ENCODE measurements at regions not wholly inside any gene's neighbourhood (a gene's known extent, or its start where the extent isn't known, plus 50 kb on each side); places are given as distances from the start of the nearest gene placed in this dataset.

GRCh38 chr10:28250782-28251181 lies 52.1 kb downstream of the MPP7 start:
- DNase-seq: peak; percentile 7

GRCh38 chr10:28250358-28250757 lies 52.5 kb downstream of the MPP7 start:
- DNase-seq: no peak

DNA sequence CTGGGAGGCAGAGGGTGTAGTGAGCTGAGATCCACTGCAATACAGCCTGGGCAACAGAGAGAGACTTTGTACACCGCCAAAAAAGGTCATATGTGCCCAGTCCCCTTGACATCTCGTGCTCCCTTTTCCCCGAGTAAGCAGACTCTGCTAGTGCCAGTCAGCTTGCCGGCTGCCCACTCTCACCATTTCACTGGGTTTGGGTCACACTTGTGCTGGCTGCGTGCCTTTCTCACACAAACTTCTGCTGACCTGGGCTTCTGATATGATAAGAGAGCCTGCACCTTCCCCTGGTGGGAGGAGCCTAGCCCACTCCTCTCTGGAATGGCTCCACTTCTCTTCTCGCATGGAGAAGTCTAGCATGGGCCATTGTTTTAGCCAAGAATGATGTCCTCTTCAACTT lies 53.4 kb downstream of the MPP7 start:
- DNase-seq: no peak

- no peak for DNase-seq
Measured at GRCh38 chr10:28248092-28248491, 54.8 kb downstream of the MPP7 start.

GRCh38 chr10:28246023-28246422 lies 56.8 kb downstream of the MPP7 start:
- DNase-seq: no peak

DNA sequence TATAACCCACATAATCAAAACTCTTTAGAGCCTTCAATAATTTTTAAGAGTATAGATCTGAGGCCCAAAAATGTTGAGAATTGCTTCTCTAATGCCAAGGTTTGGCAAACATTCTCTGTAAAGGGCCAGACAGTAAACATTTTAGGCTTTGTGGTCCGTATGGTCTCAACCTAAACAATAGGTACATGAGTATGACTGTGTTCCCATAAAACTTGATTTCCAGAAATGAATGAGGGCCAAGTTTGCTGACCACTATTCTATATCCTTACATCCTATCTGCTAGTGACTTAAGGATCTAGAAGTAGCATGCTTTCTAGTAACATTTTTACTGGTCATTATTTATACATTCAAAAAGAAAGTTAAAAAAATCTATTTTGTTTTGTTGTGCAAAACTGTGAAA lies 58.9 kb downstream of the MPP7 start:
- DNase-seq: no peak

DNA sequence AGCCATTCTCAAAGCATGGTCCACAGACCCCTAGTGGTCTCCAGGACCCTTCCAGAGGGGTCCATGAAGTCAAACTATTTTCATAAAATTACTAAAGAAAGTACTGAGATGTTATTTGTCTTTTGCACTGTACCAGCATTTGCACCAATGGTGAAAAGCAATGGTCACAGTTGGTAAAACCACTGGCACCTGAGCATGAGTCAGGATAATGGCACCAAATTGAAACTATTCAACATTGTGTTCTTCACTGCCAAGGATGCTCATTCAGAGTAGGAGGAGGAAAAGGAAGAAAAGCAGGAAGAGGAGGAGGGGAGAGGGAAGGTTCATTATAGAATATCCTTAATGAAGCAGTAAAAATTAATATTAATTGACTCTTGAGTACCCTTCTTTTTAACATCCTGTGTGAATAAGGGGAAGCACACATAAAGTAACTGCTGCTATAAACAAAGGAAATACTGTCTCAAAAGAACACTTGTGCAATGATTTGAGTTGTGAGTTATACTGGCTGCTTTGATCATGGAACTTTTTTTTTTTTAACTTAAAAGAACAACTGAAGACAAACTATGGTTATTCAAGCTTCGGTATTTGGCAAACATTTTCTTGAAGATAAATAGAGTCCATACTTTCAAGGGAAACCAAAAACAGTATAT lies 60.2 kb downstream of the MPP7 start:
- no peak for DNase-seq

- DNase-seq: peak; percentile 24
Measured at GRCh38 chr10:28241741-28242399, 61.0 kb downstream of the MPP7 start.

- DNase-seq: no peak
Measured at GRCh38 chr10:28240400-28240799, 62.5 kb downstream of the MPP7 start.

GRCh38 chr10:28236591-28236990 lies 66.3 kb downstream of the MPP7 start:
- no peak for DNase-seq

GRCh38 chr10:28220811-28221210 lies 82.1 kb downstream of the MPP7 start:
- DNase-seq: no peak

DNA sequence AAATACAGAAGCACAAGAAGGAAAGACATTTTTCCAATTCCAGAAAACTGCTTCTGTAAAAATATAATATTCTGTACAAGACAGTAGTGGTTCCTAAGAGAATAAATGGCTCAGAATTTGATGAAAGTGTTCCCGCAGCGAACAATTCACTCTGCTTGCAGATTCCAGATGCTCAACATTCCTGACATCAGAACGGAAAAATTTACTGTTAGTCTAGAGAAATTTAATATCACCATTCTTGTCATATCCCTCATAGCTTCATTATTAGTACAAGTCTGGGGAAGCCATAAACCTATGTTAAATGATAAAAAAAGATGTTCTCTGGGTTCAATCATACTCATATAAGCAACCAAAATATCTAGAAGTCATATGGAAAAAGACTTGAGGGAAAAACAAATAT lies 83.6 kb downstream of the MPP7 start:
- DNase-seq: no peak

DNA sequence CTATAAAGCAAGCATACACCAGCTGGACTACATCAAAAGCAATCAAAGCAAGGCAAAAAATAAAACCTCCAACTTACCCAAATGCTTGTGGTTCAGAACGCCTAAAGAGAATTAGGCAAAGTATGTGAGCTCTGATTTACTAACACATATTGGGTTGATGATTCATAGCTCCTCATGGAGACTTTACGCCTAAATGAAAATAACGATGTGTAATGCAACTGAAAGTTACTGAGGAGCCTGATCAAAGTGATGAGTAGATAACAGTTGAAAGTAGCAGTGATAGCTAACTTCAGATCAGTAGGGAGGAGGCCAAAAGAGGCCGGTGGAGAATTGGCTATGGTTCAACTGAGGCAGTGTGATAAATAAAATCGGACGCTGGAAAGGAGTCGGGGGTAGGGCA lies 85.0 kb downstream of the MPP7 start:
- DNase-seq: no peak

DNA sequence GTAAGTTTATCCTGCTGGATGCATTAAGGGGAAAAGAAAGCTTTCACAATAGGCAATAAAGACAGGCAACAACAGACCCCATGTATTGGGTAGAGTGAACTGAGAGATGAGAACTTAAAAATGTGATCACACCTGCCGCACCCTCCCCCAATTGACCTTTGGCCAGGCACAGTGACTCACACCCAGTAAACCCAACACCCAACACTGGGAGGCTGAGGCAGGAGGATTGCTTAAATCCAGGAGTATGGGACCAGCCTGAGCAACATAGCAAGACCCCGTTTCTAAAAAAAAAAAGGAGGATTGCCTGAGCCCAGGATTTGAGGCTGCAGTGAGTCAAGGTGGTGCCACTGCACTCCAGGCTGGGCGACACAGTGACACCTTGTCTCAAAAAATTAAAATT lies 86.9 kb downstream of the MPP7 start:
- DNase-seq: no peak

DNA sequence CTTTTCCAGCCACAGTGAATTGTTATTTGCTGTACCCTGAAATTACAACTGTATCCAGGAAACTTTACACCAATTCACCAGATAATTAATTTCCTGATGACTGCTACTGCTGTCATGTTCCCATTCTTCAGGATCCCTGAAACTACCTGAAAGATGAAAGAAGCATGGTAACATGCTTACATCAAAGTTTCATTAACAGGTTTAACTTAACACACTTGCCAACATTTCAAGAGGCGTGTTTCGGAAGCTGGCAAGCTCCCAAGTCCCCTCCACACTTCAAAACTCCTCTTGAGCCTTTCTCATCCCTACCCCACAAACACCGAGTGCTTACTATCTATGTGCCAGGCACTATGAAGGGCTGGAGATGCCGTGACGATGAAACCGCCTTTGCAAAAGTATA lies 88.6 kb downstream of the MPP7 start:
- DNase-seq: no peak

DNA sequence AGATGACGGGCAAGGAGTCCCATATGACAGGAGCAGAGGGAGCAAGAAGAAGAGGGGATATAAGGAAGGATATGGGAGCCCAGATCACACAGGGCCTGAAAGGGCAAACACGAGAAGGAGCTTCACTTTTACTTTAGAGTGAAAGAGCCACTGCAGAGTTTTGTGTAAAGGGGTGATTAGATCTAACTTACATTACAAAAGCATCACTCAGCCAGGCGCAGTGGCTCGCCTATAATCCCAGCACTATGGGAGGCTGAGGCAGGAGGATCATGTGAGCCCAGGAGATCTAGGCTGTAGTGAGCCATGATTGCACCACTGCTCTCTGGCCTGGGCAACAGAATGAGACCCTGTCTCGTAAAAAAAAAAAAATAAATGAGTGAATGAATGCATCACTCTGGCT lies 91.1 kb downstream of the MPP7 start:
- DNase-seq: no peak

DNA sequence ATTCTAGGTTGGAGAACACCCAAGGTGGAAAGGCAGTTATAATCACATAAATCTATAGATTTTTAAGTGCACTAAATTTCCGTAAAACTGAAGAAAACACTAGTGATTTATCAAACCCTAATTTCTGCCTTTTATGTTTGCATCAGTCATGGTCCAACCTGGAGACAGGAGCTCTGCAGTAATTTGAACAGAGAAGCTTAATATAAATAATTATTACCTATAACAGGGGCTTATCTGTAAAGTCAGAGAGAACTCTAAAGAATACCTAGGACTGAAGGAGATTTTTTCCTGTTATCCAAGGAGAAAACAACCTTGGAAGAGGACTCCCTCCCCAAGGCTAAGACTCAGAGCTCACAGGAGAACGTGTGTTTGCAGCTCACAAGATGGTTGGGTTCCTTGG lies 95.1 kb downstream of the MPP7 start:
- no peak for DNase-seq

- DNase-seq: no peak
Measured at GRCh38 chr10:28202941-28203352, 99.9 kb downstream of the MPP7 start.

GRCh38 chr10:28201410-28202400 lies 101.2 kb downstream of the MPP7 start:
- no peak for DNase-seq

DNA sequence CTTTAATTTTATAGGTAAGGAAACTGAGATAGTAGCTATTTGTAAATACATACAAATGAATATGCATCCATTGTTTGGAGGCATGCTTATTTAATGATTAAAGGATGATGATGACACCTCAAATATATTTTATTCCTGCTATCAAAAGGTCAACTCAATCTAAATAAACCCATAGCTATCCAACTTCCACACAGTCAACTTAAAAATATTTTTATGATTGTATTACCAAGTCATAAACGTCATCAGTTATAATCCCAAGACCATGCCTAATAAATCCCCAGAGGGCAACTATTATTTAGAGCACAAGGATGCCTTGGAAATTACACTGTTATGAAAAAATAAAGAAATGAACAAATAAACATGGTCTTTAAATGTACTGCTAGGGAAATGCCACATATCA lies 102.1 kb downstream of the MPP7 start:
- no peak for DNase-seq

DNA sequence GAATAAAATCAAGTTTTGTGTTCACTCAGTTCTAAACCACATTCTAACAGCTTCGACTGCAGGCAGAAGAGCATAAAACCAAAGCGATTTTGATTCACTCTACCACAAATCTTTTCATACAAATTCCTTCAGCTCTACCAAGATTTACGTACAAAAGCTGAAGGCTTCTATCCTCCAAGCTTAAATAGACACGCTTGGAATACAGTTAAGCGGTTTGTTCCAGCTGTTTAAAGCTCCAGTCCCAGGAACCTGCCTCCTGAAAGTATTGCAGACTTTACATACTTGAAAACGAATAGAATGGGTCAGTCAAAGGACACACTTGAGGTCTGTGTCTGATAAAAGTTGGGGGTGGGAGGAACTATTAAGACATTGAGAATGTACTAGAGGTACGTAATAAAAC lies 102.9 kb downstream of the MPP7 start:
- DNase-seq: no peak

DNA sequence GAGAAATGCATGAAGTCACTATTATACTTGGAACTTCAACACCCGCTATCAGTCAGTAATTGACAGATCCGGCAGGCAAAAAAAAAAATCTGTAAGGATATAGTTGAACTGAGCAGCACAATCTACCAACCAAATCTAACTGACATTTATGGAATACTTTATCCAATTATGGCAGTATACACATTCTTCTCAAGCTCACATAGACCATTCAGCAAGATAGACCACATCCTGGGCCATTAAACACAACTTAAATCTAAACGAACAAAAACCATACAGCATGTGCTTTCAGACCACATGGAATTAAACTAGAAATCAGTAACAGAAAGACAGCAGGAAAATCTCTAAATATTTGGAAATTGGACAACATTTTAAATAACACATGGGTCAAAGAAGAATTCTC lies 112.7 kb downstream of the MPP7 start:
- DNase-seq: no peak

DNA sequence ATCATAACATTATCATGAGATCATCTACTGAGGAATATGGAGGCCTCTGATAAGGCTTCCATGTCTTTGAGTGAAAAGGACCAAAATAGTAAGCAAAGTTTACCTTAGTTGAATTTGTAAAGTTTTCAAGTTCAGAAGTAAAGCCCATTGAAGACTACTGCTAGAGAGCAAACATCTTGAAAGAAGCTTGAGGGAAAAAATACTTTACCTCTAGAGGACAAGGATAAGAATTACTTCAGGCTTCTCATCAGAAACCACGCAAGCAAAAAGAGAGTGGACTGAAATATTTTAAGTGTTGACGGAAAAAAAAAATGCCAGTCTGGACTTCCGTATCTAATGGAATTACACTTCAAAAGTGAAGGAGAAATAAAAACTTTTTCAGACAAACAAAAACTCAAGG lies 114.3 kb downstream of the MPP7 start:
- DNase-seq: no peak
